Sigmoid colon (tissue), 6 donors: ENCODE measurements at regions not wholly inside any gene's neighbourhood (a gene's known extent, or its start where the extent isn't known, plus 50 kb on each side); places are given as distances from the start of the nearest gene placed in this dataset.

Experiments
- DNase-seq: peaks from one replicate; pipeline ENCODE4 v3.0.0-alpha.2; 2019
- H3K27ac ChIP-seq, 4 donors: fragments of 200-600 bp; sonication (generic); one replicate each; pipeline ENCODE4 v1.5.1; 2016 to 2019; ENCODE audit warnings: mild to moderate bottlenecking in 1 of 4
- H3K27me3 ChIP-seq, 3 donors: fragments of 200-600 bp; sonication (generic); one replicate each; pipeline ENCODE4 v1.5.1; 2019; ENCODE audit warnings: mild to moderate bottlenecking in 1 of 3
- H3K36me3 ChIP-seq, 4 donors: fragments of 200-600 bp; sonication (generic); one replicate each; pipeline ENCODE4 v1.5.1; 2016 to 2019
- H3K4me1 ChIP-seq, 4 donors: fragments of 200-600 bp; sonication (generic); one replicate each; pipeline ENCODE4 v1.5.1; 2017 to 2019
- H3K4me3 ChIP-seq, 4 donors: fragments of 200-600 bp; sonication (generic); one replicate each; pipeline ENCODE4 v1.5.1; 2017 to 2019; ENCODE audit warnings: mild to moderate bottlenecking in 2 of 4, moderate library complexity in 1 of 4
- H3K9me3 ChIP-seq, 4 donors: fragments of 200-600 bp in 3 of 4; sonication (generic) in 3 of 4; one replicate each; pipeline versions ENCODE4 v1.5.1 to v1.6.1; 2013 to 2019
- CTCF ChIP-seq, 4 experiments: fragments of 450-650 bp in 3 of 4; fragments of 200-600 bp in 1 of 4; IDR thresholded peaks; one replicate each; pipeline ENCODE4 v1.5.1; 2016 to 2019; ENCODE audit warnings: antibody characterized with exemption in 4 of 4, mild to moderate bottlenecking in 3 of 4, moderate library complexity in 2 of 4
- EP300 ChIP-seq, 4 donors: sonication (generic); formaldehyde crosslinking; IDR thresholded peaks; one replicate each; pipeline ENCODE4 v1.6.1; 2017; ENCODE audit warnings: antibody characterized with exemption in 4 of 4
- POLR2A ChIP-seq, 2 donors: fragments of 450-650 bp; IDR thresholded peaks; one replicate each; pipeline ENCODE4 v1.6.1; 2016; ENCODE audit warnings: antibody characterized with exemption in 2 of 2, mild to moderate bottlenecking in 2 of 2, moderate library complexity in 2 of 2
- POLR2AphosphoS5 ChIP-seq, 4 donors: sonication (generic); formaldehyde crosslinking; IDR thresholded peaks; one replicate each; pipeline ENCODE4 v1.6.1; 2017; ENCODE audit warnings: antibody characterized with exemption in 4 of 4
- WGBS, 2 donors: extraction: QIAGEN DNeasy Blood & Tissue Kit; methylation state at CpG; one replicate each; pipeline ENCODE4 v1.1.7; 2013; 5-methylcytosine and 5-hydroxymethylcytosine counted together
- intact Hi-C: fragments of 100-400 bp; cut with DNase I; formaldehyde crosslinking; loops from one replicate; pipeline ENCODE4 v1.15.1; 2023
- donor health status: healthy with polysubstance abuse.
- donor health status: healthy.

DNA sequence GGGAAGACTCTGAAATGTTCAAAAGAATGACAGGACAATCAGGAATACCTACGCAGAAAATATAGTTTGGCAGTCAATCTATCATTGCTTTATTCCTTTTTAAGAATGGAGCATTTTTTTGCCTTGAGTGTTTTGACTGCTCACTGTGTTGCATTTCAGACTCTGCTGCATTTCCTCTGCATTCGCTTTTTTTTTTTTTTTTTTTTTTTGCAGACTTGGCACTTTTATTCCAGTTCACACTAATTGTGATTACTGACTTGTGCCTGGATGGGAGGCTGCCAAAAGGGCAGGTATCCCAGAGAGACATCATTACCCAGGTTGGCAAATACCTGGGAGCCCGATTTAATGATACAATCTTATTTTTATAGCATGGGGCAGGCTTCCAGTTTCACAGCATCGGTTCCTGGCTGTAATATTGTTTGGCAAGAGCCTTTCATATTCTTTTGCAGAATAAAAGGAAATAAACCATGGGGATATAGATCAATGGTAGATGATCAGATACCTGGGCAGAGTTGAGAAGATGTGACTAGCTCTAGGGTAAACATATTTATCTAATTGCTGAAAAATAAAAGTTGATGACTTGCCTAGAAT is 1132.6 kb downstream of the MAT2B start:
- no peaks in the 10 kb centered on the region for H3K4me1 ChIP-seq
- 36 to 60% methylated on average over 4 of the region's 4 CpGs for WGBS, 2 donors
- H3K36me3 ChIP-seq, result no peaks in the 10 kb centered on the region
- no peaks in the 10 kb centered on the region for H3K9me3 ChIP-seq
- TF ChIP-seq EP300 (IDR thresholded peaks at IDR 0.05) (no peak), CTCF (IDR thresholded peaks at IDR 0.05) (no peak), POLR2AphosphoS5 (IDR thresholded peaks at IDR 0.05) (no peak), POLR2A (IDR thresholded peaks at IDR 0.05) (no peak)
- no peaks in the 10 kb centered on the region for H3K27me3 ChIP-seq
- intact Hi-C loops, result no loop called here
- no peak for DNase-seq
- no peak overlapping the region for H3K4me3 ChIP-seq
- no peak overlapping the region for H3K27ac ChIP-seq

GRCh38 chr5:164649266-164649665 is 1143.8 kb downstream of the MAT2B start:
- Histone ChIP-seq H3K4me1 (no peaks in the 10 kb centered on the region), H3K36me3 (no peaks in the 10 kb centered on the region), H3K4me3 (no peak overlapping the region), H3K27me3 (no peaks in the 10 kb centered on the region), H3K9me3 (no peaks in the 10 kb centered on the region), H3K27ac (no peak overlapping the region)
- intact Hi-C loops, result no loop called here
- no peak for DNase-seq
- TF ChIP-seq POLR2AphosphoS5 (IDR thresholded peaks at IDR 0.05), result no peak
- no peak for TF ChIP-seq EP300 (IDR thresholded peaks at IDR 0.05)
- TF ChIP-seq CTCF (IDR thresholded peaks at IDR 0.05), result no peak
- no peak for TF ChIP-seq POLR2A (IDR thresholded peaks at IDR 0.05)

DNA sequence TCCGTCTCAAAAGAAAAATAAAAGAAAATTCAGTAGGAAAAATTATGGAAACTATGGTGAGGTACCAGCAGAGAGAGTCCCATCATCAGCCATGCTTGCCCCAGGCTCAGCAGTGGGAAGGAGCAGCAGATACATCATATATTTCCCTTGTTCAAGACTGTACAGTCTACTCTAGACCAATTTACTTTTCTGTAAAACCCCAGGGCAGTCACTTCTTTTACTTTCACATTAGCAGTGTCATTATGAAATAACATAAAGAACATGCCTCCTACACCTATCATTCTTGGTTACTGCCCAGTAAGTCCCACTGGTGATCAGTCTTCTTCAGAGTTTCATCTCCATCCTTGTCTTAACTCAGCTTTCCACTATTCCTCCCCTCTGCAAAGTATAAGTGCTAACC is 1145.0 kb downstream of the MAT2B start:
- WGBS, 2 donors, result 91 to 93% methylated on average over 1 of the region's 1 CpG
- intact Hi-C loops, result no loop called here

GRCh38 chr5:164651546-164652275 is 1146.3 kb downstream of the MAT2B start:
- no peak overlapping the region for H3K27ac ChIP-seq
- no peak overlapping the region for H3K4me3 ChIP-seq
- no peaks in the 10 kb centered on the region for H3K27me3 ChIP-seq
- DNase-seq, result no peak
- no peaks in the 10 kb centered on the region for H3K4me1 ChIP-seq
- intact Hi-C loops, result no loop called here
- H3K36me3 ChIP-seq, result no peaks in the 10 kb centered on the region
- H3K9me3 ChIP-seq, result no peaks in the 10 kb centered on the region
- TF ChIP-seq POLR2A (IDR thresholded peaks at IDR 0.05) (no peak), EP300 (IDR thresholded peaks at IDR 0.05) (no peak), POLR2AphosphoS5 (IDR thresholded peaks at IDR 0.05) (no peak), CTCF (IDR thresholded peaks at IDR 0.05) (no peak)
- WGBS, 2 donors, result 67 to 78% methylated on average over 7 of the region's 7 CpGs

More for the DNA sequence above, 1145.0 kb downstream of the MAT2B start:
- DNase-seq, result no peak
- no peak for TF ChIP-seq EP300 (IDR thresholded peaks at IDR 0.05)
- no peak for TF ChIP-seq POLR2A (IDR thresholded peaks at IDR 0.05)
- TF ChIP-seq CTCF (IDR thresholded peaks at IDR 0.05), result no peak
- no peak for TF ChIP-seq POLR2AphosphoS5 (IDR thresholded peaks at IDR 0.05)
- no peaks in the 10 kb centered on the region for H3K27me3 ChIP-seq
- H3K27ac ChIP-seq, result no peak overlapping the region
- no peaks in the 10 kb centered on the region for H3K9me3 ChIP-seq
- H3K4me1 ChIP-seq, result no peaks in the 10 kb centered on the region
- no peaks in the 10 kb centered on the region for H3K36me3 ChIP-seq
- H3K4me3 ChIP-seq, result no peak overlapping the region
